ENCODE measurements at regions not wholly inside any gene's neighbourhood (a gene's known extent, or its start where the extent isn't known, plus 50 kb on each side); places are given as distances from the start of the nearest gene placed in this dataset.
"Not testable (repeated sequence)": the region's sequence is repeated elsewhere in the genome, so short reads cannot be mapped to it uniquely, and the experiment has no call there.

DNA sequence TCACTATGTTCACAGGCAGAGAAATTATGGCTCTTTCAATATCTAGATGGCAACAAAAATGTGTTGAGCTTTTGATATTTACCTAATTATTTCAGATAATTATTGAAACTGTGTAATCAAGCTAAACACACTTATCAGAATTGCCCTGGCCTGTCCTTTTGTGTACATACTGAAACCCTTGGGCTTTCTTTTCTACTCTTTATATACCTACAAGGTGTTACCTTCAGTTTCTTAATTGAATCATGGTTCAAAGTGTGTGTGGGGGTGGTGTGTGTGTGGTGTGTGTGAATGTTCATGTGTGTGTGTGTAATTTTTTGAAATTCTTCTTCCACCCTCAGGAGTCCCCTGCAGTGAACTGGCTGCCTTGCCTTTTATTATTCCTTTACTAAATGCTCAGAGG is 506.8 kb upstream of the SOX9 start:
- H3K36me3 ChIP-seq (ENCODE audit: control insufficient read depth in 1 of 2, insufficient read depth in 2 of 2, low read length in 2 of 2) = no peaks in the 10 kb centered on the region
- no peaks in the 10 kb centered on the region for H3K79me2 ChIP-seq (ENCODE audit: control insufficient read depth, insufficient read depth, low read length, poor library complexity)
- H2AFZ ChIP-seq (ENCODE audit: insufficient read depth, low read length, poor library complexity) = no peak overlapping the region
- no peak overlapping the region for H2BK120ac ChIP-seq (ENCODE audit: insufficient read depth, low read length, poor library complexity)
- H3K4me2 ChIP-seq (ENCODE audit: low read length) = no peak overlapping the region
- no peak overlapping the region for H3K9ac ChIP-seq (ENCODE audit: low read length)
- no peak overlapping the region for H3K14ac ChIP-seq (ENCODE audit: low read length)
- H3K23ac ChIP-seq (ENCODE audit: low read length) = no peak overlapping the region
- H2BK12ac ChIP-seq (ENCODE audit: low read length) = no peak overlapping the region
- no peak overlapping the region for H3K18ac ChIP-seq (ENCODE audit: low read length)
- H4K91ac ChIP-seq (ENCODE audit: low read depth, low read length) = no peak overlapping the region
- H3K27ac ChIP-seq (ENCODE audit: low read depth, low read length) = no peak overlapping the region
- no peak overlapping the region for H3K4me3 ChIP-seq (ENCODE audit: low read depth, low read length)
- H4K8ac ChIP-seq (ENCODE audit: low read depth, low read length) = no peak overlapping the region
- H3K4ac ChIP-seq (ENCODE audit: low read depth, low read length) = no peak overlapping the region
- no peaks in the 10 kb centered on the region for H3K79me1 ChIP-seq (ENCODE audit: low read length)
- no peak for DNase-seq
- H4K12ac ChIP-seq (ENCODE audit: low read depth, low read length) = no peak overlapping the region
- H3K27me3 ChIP-seq (ENCODE audit: insufficient read depth, low read length) = no peaks in the 10 kb centered on the region
- H3K4me1 ChIP-seq (ENCODE audit: control insufficient read depth in 1 of 2, insufficient read depth in 2 of 2, low read length in 2 of 2) = no peaks in the 10 kb centered on the region
- H2AK5ac ChIP-seq (ENCODE audit: low read length) = no peak overlapping the region
- no peak overlapping the region for H2BK5ac ChIP-seq (ENCODE audit: low read depth, low read length, poor library complexity)
- H3K9me3 ChIP-seq (ENCODE audit: insufficient read depth, low read depth, low read length) = peaks cover 3% of the 10 kb centered on the region

DNA sequence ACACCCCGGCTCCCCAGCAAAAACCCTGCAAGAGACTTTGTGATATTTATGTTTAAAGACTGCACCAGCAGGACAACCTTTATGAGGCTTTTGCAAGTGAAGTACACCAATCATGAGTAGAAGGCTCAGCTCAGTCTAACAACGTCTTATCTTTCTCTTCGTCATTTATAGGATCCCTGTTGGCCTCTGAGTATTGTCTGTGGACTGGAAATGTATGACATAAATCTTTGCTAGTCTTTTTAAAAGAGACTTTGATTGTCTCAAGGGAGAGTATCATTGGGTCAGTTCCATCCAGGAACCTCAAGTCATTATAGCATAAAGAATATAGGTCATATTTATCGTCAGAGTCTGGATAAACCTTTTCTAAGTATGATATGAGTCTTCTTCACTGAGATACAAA is 505.0 kb upstream of the SOX9 start:
- Histone ChIP-seq H3K79me1 (ENCODE audit: low read length) (no peaks in the 10 kb centered on the region), H4K91ac (ENCODE audit: low read depth, low read length) (no peak overlapping the region), H4K8ac (ENCODE audit: low read depth, low read length) (no peak overlapping the region), H3K9me3 (ENCODE audit: insufficient read depth, low read depth, low read length) (peaks cover 6% of the 10 kb centered on the region), H3K27me3 (ENCODE audit: insufficient read depth, low read length) (no peaks in the 10 kb centered on the region), H3K27ac (ENCODE audit: low read depth, low read length) (no peak overlapping the region), H2BK120ac (ENCODE audit: insufficient read depth, low read length, poor library complexity) (no peak overlapping the region), H3K14ac (ENCODE audit: low read length) (no peak overlapping the region), H2BK12ac (ENCODE audit: low read length) (no peak overlapping the region), H2AK5ac (ENCODE audit: low read length) (no peak overlapping the region), H2BK5ac (ENCODE audit: low read depth, low read length, poor library complexity) (no peak overlapping the region), H3K4me1 (ENCODE audit: control insufficient read depth in 1 of 2, insufficient read depth in 2 of 2, low read length in 2 of 2) (no peaks in the 10 kb centered on the region), H3K36me3 (ENCODE audit: control insufficient read depth in 1 of 2, insufficient read depth in 2 of 2, low read length in 2 of 2) (no peaks in the 10 kb centered on the region), H4K12ac (ENCODE audit: low read depth, low read length) (no peak overlapping the region), H3K4me3 (ENCODE audit: low read depth, low read length) (no peak overlapping the region), H3K4me2 (ENCODE audit: low read length) (no peak overlapping the region), H3K9ac (ENCODE audit: low read length) (no peak overlapping the region), H3K23ac (ENCODE audit: low read length) (no peak overlapping the region), H3K18ac (ENCODE audit: low read length) (no peak overlapping the region), H2AFZ (ENCODE audit: insufficient read depth, low read length, poor library complexity) (no peak overlapping the region), H3K4ac (ENCODE audit: low read depth, low read length) (no peak overlapping the region), H3K79me2 (ENCODE audit: control insufficient read depth, insufficient read depth, low read length, poor library complexity) (no peaks in the 10 kb centered on the region)
- no CpG with 5 or more reads among the region's 4 CpGs for WGBS (ENCODE audit: extremely low coverage, insufficient coverage, insufficient read length)
- no peak for DNase-seq

- not testable (repeated sequence) for H3K36me3 ChIP-seq (ENCODE audit: control insufficient read depth in 1 of 2, insufficient read depth in 2 of 2, low read length in 2 of 2); H3K4me3 ChIP-seq (ENCODE audit: low read depth, low read length); H3K27ac ChIP-seq (ENCODE audit: low read depth, low read length); H2AK5ac ChIP-seq (ENCODE audit: low read length); H2BK5ac ChIP-seq (ENCODE audit: low read depth, low read length, poor library complexity); H2AFZ ChIP-seq (ENCODE audit: insufficient read depth, low read length, poor library complexity); H3K79me1 ChIP-seq (ENCODE audit: low read length); H4K12ac ChIP-seq (ENCODE audit: low read depth, low read length); DNase-seq; H3K18ac ChIP-seq (ENCODE audit: low read length); H3K27me3 ChIP-seq (ENCODE audit: insufficient read depth, low read length); H2BK120ac ChIP-seq (ENCODE audit: insufficient read depth, low read length, poor library complexity); H2BK12ac ChIP-seq (ENCODE audit: low read length); H3K4me2 ChIP-seq (ENCODE audit: low read length); H4K91ac ChIP-seq (ENCODE audit: low read depth, low read length); H3K14ac ChIP-seq (ENCODE audit: low read length); H3K9me3 ChIP-seq (ENCODE audit: insufficient read depth, low read depth, low read length); H3K23ac ChIP-seq (ENCODE audit: low read length); H3K79me2 ChIP-seq (ENCODE audit: control insufficient read depth, insufficient read depth, low read length, poor library complexity); H3K4ac ChIP-seq (ENCODE audit: low read depth, low read length); H3K4me1 ChIP-seq (ENCODE audit: control insufficient read depth in 1 of 2, insufficient read depth in 2 of 2, low read length in 2 of 2); H3K9ac ChIP-seq (ENCODE audit: low read length); H4K8ac ChIP-seq (ENCODE audit: low read depth, low read length)
These were observed 503.1 kb upstream of the SOX9 start for GRCh38 chr17:71617767-71618166.

GRCh38 chr17:71625330-71625729 is 495.5 kb upstream of the SOX9 start:
- Histone ChIP-seq H3K18ac (ENCODE audit: low read length) (no peak overlapping the region), H2BK5ac (ENCODE audit: low read depth, low read length, poor library complexity) (no peak overlapping the region), H2BK12ac (ENCODE audit: low read length) (no peak overlapping the region), H3K27ac (ENCODE audit: low read depth, low read length) (no peak overlapping the region), H4K91ac (ENCODE audit: low read depth, low read length) (no peak overlapping the region), H4K8ac (ENCODE audit: low read depth, low read length) (no peak overlapping the region), H2BK120ac (ENCODE audit: insufficient read depth, low read length, poor library complexity) (no peak overlapping the region), H2AFZ (ENCODE audit: insufficient read depth, low read length, poor library complexity) (no peak overlapping the region), H4K12ac (ENCODE audit: low read depth, low read length) (no peak overlapping the region), H3K4ac (ENCODE audit: low read depth, low read length) (no peak overlapping the region), H3K23ac (ENCODE audit: low read length) (no peak overlapping the region), H3K9ac (ENCODE audit: low read length) (no peak overlapping the region), H3K4me2 (ENCODE audit: low read length) (no peak overlapping the region), H3K4me1 (ENCODE audit: control insufficient read depth in 1 of 2, insufficient read depth in 2 of 2, low read length in 2 of 2) (no peaks in the 10 kb centered on the region), H3K14ac (ENCODE audit: low read length) (no peak overlapping the region), H3K9me3 (ENCODE audit: insufficient read depth, low read depth, low read length) (no peaks in the 10 kb centered on the region), H3K79me1 (ENCODE audit: low read length) (peaks cover 3% of the 10 kb centered on the region), H3K79me2 (ENCODE audit: control insufficient read depth, insufficient read depth, low read length, poor library complexity) (no peaks in the 10 kb centered on the region), H3K4me3 (ENCODE audit: low read depth, low read length) (no peak overlapping the region), H3K36me3 (ENCODE audit: control insufficient read depth in 1 of 2, insufficient read depth in 2 of 2, low read length in 2 of 2) (no peaks in the 10 kb centered on the region), H3K27me3 (ENCODE audit: insufficient read depth, low read length) (no peaks in the 10 kb centered on the region), H2AK5ac (ENCODE audit: low read length) (no peak overlapping the region)
- no peak for DNase-seq
- no CpG with 5 or more reads among the region's 1 CpG for WGBS (ENCODE audit: extremely low coverage, insufficient coverage, insufficient read length)

GRCh38 chr17:71628306-71628705 is 492.5 kb upstream of the SOX9 start:
- H3K9ac ChIP-seq (ENCODE audit: low read length) = no peak overlapping the region
- H3K4me2 ChIP-seq (ENCODE audit: low read length) = no peak overlapping the region
- H3K4ac ChIP-seq (ENCODE audit: low read depth, low read length) = no peak overlapping the region
- WGBS (ENCODE audit: extremely low coverage, insufficient coverage, insufficient read length) = no CpG with 5 or more reads among the region's 1 CpG
- H2BK5ac ChIP-seq (ENCODE audit: low read depth, low read length, poor library complexity) = no peak overlapping the region
- H4K12ac ChIP-seq (ENCODE audit: low read depth, low read length) = no peak overlapping the region
- H2AK5ac ChIP-seq (ENCODE audit: low read length) = no peak overlapping the region
- peaks cover 2 to 4% of the 10 kb centered on the region in 2 experiments for H3K4me1 ChIP-seq (ENCODE audit: control insufficient read depth in 1 of 2, insufficient read depth in 2 of 2, low read length in 2 of 2)
- peaks cover 7% of the 10 kb centered on the region for H3K79me1 ChIP-seq (ENCODE audit: low read length)
- H3K27ac ChIP-seq (ENCODE audit: low read depth, low read length) = no peak overlapping the region
- H3K18ac ChIP-seq (ENCODE audit: low read length) = no peak overlapping the region
- H4K91ac ChIP-seq (ENCODE audit: low read depth, low read length) = no peak overlapping the region
- no peak overlapping the region for H3K4me3 ChIP-seq (ENCODE audit: low read depth, low read length)
- no peak overlapping the region for H3K23ac ChIP-seq (ENCODE audit: low read length)
- no peaks in the 10 kb centered on the region for H3K9me3 ChIP-seq (ENCODE audit: insufficient read depth, low read depth, low read length)
- H3K14ac ChIP-seq (ENCODE audit: low read length) = no peak overlapping the region
- H4K8ac ChIP-seq (ENCODE audit: low read depth, low read length) = no peak overlapping the region
- H3K27me3 ChIP-seq (ENCODE audit: insufficient read depth, low read length) = no peaks in the 10 kb centered on the region
- H2AFZ ChIP-seq (ENCODE audit: insufficient read depth, low read length, poor library complexity) = no peak overlapping the region
- DNase-seq = no peak
- H2BK120ac ChIP-seq (ENCODE audit: insufficient read depth, low read length, poor library complexity) = no peak overlapping the region
- H3K79me2 ChIP-seq (ENCODE audit: control insufficient read depth, insufficient read depth, low read length, poor library complexity) = no peaks in the 10 kb centered on the region
- no peak overlapping the region for H2BK12ac ChIP-seq (ENCODE audit: low read length)
- no peaks in the 10 kb centered on the region for H3K36me3 ChIP-seq (ENCODE audit: control insufficient read depth in 1 of 2, insufficient read depth in 2 of 2, low read length in 2 of 2)
